ENCODE measurements at regions not wholly inside any gene's neighbourhood (a gene's known extent, or its start where the extent isn't known, plus 50 kb on each side); places are given as distances from the start of the nearest gene placed in this dataset.

DNA sequence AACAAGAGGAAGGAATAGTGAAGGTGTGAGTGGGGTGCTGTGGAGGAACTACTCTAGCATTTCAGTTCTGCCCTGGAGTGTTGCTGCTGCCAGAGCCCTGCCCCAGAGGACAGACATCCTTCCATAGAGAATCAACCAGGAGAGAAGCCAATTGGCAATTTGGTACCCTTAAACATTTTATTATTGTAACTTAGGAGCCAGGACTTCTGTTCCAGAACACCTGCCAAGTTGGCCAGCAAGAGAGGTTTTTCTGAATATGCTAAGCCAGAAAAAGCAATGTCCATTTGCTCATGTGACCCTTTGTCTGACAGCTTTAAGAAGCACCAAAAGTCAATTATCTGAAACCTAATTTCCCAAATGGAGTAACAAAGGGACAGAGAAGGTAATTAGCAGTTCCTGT lies 264.9 kb downstream of the MEX3B start:
- Mint-ChIP-seq H3K27ac (no peak overlapping the region), H3K36me3 (ENCODE audit: low read depth) (peaks cover 8% of the 10 kb centered on the region), H3K4me3 (no peak overlapping the region), H3K4me1 (no peaks in the 10 kb centered on the region), H3K27me3 (ENCODE audit: insufficient read depth, low read depth, poor library complexity) (no peaks in the 10 kb centered on the region), H3K9me3 (no peaks in the 10 kb centered on the region)
- DNase-seq (ENCODE audit: low spot score) (no peak), ATAC-seq (no peak)
- no peak overlapping the region for H2AFZ ChIP-seq
- H4K20me1 ChIP-seq (replicated peaks; ENCODE audit: insufficient read depth) = no peaks in the 10 kb centered on the region; the same call in 1 of the 2 replicates
- 0 out of 2 replicates have a peak, but pooled peaks cover 7% of the 10 kb centered on the region for H3K9me2 ChIP-seq (ENCODE audit: insufficient read depth)
- H3K79me2 ChIP-seq (replicated peaks; ENCODE audit: insufficient read depth) = peaks cover 11% of the 10 kb centered on the region; the same call in 1 of the 2 replicates
- no peak overlapping the region for H3K4me3 ChIP-seq
- TF ChIP-seq ZNF114 (CRISPR knock-in tag; IDR thresholded peaks at IDR 0.05) (no peak), STAT1 (IDR thresholded peaks at IDR 0.05; ENCODE audit: unreplicated experiment) (no peak), EZH2 (IDR thresholded peaks at IDR 0.05; ENCODE audit: low read depth, unreplicated experiment) (no peak), NANOG (IDR thresholded peaks at IDR 0.05; ENCODE audit: borderline replicate concordance) (no peak), ZNF331 (CRISPR knock-in tag; IDR thresholded peaks at IDR 0.05; ENCODE audit: low read depth) (no peak), POLR2AphosphoS5 (IDR thresholded peaks at IDR 0.05; ENCODE audit: low read depth) (no peak), EZH2phosphoT487 (IDR thresholded peaks at IDR 0.05; ENCODE audit: unreplicated experiment) (no peak)
- TF ChIP-seq, protein P1, sequence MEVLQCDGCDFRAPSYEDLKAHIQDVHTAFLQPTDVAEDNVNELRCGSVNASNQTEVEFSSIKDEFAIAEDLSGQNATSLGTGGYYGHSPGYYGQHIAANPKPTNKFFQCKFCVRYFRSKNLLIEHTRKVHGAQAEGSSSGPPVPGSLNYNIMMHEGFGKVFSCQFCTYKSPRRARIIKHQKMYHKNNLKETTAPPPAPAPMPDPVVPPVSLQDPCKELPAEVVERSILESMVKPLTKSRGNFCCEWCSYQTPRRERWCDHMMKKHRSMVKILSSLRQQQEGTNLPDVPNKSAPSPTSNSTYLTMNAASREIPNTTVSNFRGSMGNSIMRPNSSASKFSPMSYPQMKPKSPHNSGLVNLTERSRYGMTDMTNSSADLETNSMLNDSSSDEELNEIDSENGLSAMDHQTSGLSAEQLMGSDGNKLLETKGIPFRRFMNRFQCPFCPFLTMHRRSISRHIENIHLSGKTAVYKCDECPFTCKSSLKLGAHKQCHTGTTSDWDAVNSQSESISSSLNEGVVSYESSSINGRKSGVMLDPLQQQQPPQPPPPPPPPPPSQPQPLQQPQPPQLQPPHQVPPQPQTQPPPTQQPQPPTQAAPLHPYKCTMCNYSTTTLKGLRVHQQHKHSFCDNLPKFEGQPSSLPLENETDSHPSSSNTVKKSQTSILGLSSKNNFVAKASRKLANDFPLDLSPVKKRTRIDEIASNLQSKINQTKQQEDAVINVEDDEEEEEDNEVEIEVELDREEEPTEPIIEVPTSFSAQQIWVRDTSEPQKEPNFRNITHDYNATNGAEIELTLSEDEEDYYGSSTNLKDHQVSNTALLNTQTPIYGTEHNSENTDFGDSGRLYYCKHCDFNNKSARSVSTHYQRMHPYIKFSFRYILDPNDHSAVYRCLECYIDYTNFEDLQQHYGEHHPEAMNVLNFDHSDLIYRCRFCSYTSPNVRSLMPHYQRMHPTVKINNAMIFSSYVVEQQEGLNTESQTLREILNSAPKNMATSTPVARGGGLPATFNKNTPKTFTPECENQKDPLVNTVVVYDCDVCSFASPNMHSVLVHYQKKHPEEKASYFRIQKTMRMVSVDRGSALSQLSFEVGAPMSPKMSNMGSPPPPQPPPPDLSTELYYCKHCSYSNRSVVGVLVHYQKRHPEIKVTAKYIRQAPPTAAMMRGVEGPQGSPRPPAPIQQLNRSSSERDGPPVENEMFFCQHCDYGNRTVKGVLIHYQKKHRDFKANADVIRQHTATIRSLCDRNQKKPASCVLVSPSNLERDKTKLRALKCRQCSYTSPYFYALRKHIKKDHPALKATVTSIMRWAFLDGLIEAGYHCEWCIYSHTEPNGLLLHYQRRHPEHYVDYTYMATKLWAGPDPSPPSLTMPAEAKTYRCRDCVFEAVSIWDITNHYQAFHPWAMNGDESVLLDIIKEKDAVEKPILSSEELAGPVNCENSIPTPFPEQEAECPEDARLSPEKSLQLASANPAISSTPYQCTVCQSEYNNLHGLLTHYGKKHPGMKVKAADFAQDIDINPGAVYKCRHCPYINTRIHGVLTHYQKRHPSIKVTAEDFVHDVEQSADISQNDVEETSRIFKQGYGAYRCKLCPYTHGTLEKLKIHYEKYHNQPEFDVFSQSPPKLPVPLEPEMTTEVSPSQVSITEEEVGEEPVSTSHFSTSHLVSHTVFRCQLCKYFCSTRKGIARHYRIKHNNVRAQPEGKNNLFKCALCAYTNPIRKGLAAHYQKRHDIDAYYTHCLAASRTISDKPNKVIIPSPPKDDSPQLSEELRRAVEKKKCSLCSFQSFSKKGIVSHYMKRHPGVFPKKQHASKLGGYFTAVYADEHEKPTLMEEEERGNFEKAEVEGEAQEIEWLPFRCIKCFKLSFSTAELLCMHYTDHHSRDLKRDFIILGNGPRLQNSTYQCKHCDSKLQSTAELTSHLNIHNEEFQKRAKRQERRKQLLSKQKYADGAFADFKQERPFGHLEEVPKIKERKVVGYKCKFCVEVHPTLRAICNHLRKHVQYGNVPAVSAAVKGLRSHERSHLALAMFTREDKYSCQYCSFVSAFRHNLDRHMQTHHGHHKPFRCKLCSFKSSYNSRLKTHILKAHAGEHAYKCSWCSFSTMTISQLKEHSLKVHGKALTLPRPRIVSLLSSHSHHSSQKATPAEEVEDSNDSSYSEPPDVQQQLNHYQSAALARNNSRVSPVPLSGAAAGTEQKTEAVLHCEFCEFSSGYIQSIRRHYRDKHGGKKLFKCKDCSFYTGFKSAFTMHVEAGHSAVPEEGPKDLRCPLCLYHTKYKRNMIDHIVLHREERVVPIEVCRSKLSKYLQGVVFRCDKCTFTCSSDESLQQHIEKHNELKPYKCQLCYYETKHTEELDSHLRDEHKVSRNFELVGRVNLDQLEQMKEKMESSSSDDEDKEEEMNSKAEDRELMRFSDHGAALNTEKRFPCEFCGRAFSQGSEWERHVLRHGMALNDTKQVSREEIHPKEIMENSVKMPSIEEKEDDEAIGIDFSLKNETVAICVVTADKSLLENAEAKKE (CRISPR knock-in tag; IDR thresholded peaks at IDR 0.05) = no peak
- no peaks in the 10 kb centered on the region for H3K27me3 ChIP-seq (ENCODE audit: insufficient read depth)
- H3K4me2 ChIP-seq = no peak overlapping the region
- H3K4me1 ChIP-seq (ENCODE audit: insufficient read depth) = no peaks in the 10 kb centered on the region
- H3F3A ChIP-seq (replicated peaks; ENCODE audit: low read depth) = no peaks in the 10 kb centered on the region
- no peaks in the 10 kb centered on the region for H3K36me3 ChIP-seq (ENCODE audit: insufficient read depth)
- H3K27ac ChIP-seq (ENCODE audit: low read depth) = no peak overlapping the region

All from GM23338 (cell line).